HG02943 (cell line): ENCODE measurements at regions not wholly inside any gene's neighbourhood (a gene's known extent, or its start where the extent isn't known, plus 50 kb on each side); places are given as distances from the start of the nearest gene placed in this dataset.
"Not testable (repeated sequence)": the region's sequence is repeated elsewhere in the genome, so short reads cannot be mapped to it uniquely, and the experiment has no call there.

Source experiments
- ATAC-seq: cut with Tn5 transposase; IDR thresholded peaks from one replicate; pipeline ENCODE4 v1.9.1; 2021; ENCODE audit warnings: mild to moderate bottlenecking, low read depth, moderate library complexity; ENCODE audit not compliant: unreplicated experiment

GRCh38 chr1:98575955-98576354 is 85.6 kb upstream of the SNX7 start:
- ATAC-seq, result no peak

- no peak for ATAC-seq
Observed at GRCh38 chr1:98565951-98566350, 95.6 kb upstream of the SNX7 start.

GRCh38 chr1:98559291-98559690 is 102.2 kb upstream of the SNX7 start:
- no peak for ATAC-seq

GRCh38 chr1:98557895-98558294 is 103.6 kb upstream of the SNX7 start:
- ATAC-seq, result no peak

GRCh38 chr1:98556521-98557158 is 104.9 kb upstream of the SNX7 start:
- ATAC-seq, result no peak

GRCh38 chr1:98555814-98556213 is 105.7 kb upstream of the SNX7 start:
- no peak for ATAC-seq

- not testable (repeated sequence) for ATAC-seq
Observed at GRCh38 chr1:98552576-98553074, 108.9 kb upstream of the SNX7 start.

- no peak for ATAC-seq
Observed at GRCh38 chr1:98550076-98550475, 111.4 kb upstream of the SNX7 start.

- ATAC-seq, result no peak
Observed at GRCh38 chr1:98546319-98546718, 115.2 kb upstream of the SNX7 start.

GRCh38 chr1:98538106-98538505 is 123.4 kb upstream of the SNX7 start:
- no peak for ATAC-seq

- no peak for ATAC-seq
Observed at GRCh38 chr1:98523256-98523655, 138.3 kb upstream of the SNX7 start.

- no peak for ATAC-seq
Observed at GRCh38 chr1:98516306-98516705, 145.2 kb upstream of the SNX7 start.

- no peak for ATAC-seq
Observed at GRCh38 chr1:98515744-98516143, 145.8 kb upstream of the SNX7 start.

- ATAC-seq, result not testable (repeated sequence)
Observed at GRCh38 chr1:98512216-98512615, 149.3 kb upstream of the SNX7 start.

GRCh38 chr1:98503771-98504170 is 157.8 kb upstream of the SNX7 start:
- no peak for ATAC-seq

- no peak for ATAC-seq
Observed at GRCh38 chr1:98502937-98503336, 158.6 kb upstream of the SNX7 start.

- no peak for ATAC-seq
Observed at GRCh38 chr1:98500324-98500723, 161.2 kb upstream of the SNX7 start.

- no peak for ATAC-seq
Observed at GRCh38 chr1:98498651-98499050, 162.9 kb upstream of the SNX7 start.

GRCh38 chr1:98497497-98497896 is 164.0 kb upstream of the SNX7 start:
- ATAC-seq, result no peak

- ATAC-seq, result no peak
Observed at GRCh38 chr1:98496256-98496995, 165.1 kb upstream of the SNX7 start.

- no peak for ATAC-seq
Observed at GRCh38 chr1:98493469-98493868, 168.1 kb upstream of the SNX7 start.

- ATAC-seq, result no peak
Observed at GRCh38 chr1:98490099-98490498, 171.4 kb upstream of the SNX7 start.
